ENCODE measurements at regions not wholly inside any gene's neighbourhood (a gene's known extent, or its start where the extent isn't known, plus 50 kb on each side); places are given as distances from the start of the nearest gene placed in this dataset.

DNA sequence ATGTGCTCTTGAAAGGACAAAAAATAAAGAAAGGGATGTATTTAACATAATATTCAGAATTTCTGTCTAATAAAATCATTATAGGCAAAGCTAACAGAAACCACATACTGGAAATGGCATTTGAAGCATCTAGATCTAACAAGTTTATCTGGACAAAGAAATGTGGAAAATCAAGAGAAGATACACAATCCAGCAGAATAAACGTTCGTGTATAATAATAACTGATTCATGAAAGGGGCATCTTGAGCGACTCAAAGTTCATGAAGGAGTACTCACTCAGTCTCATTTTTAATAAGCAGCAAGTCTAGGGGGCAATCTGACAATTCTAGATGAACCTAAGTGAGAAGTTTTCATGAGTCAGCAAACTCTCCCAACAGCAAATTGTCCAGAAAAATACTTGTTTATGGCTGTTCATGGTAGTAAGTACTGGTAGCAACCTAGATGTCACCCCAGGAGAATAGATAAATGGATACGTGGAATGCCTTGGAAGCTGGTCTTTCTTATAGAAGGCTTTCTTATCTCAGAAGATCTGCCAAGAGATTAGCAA lies 541.8 kb downstream of the INHBA start:
- intact Hi-C loops (cut with DNase I, micrococcal nuclease), result no loop called here
- Mint-ChIP-seq H3K27ac (no peak overlapping the region), H3K27me3 (no peaks in the 10 kb centered on the region), H3K4me3 (no peak overlapping the region), H3K4me1 (ENCODE audit: low read depth) (no peaks in the 10 kb centered on the region), H3K36me3 (ENCODE audit: low read depth) (no peaks in the 10 kb centered on the region), H3K9me3 (peaks cover 2% of the 10 kb centered on the region)
- TF ChIP-seq, protein P1, sequence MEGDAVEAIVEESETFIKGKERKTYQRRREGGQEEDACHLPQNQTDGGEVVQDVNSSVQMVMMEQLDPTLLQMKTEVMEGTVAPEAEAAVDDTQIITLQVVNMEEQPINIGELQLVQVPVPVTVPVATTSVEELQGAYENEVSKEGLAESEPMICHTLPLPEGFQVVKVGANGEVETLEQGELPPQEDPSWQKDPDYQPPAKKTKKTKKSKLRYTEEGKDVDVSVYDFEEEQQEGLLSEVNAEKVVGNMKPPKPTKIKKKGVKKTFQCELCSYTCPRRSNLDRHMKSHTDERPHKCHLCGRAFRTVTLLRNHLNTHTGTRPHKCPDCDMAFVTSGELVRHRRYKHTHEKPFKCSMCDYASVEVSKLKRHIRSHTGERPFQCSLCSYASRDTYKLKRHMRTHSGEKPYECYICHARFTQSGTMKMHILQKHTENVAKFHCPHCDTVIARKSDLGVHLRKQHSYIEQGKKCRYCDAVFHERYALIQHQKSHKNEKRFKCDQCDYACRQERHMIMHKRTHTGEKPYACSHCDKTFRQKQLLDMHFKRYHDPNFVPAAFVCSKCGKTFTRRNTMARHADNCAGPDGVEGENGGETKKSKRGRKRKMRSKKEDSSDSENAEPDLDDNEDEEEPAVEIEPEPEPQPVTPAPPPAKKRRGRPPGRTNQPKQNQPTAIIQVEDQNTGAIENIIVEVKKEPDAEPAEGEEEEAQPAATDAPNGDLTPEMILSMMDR (IDR thresholded peaks at IDR 0.05), result no peak
- Histone ChIP-seq H3K27ac (ENCODE audit: low read depth in 1 of 2, low read length in 2 of 2) (no peak overlapping the region), H3K27me3 (ENCODE audit: control insufficient read depth in 1 of 2, insufficient read depth in 2 of 2, low read length in 2 of 2) (no peaks in the 10 kb centered on the region), H3K4me1 (ENCODE audit: insufficient read depth, low read length) (no peaks in the 10 kb centered on the region), H3K36me3 (ENCODE audit: insufficient read depth, low read length) (no peaks in the 10 kb centered on the region), H3K4me3 (ENCODE audit: low read length) (no peak overlapping the region), H3K9me3 (ENCODE audit: control insufficient read depth in 1 of 2, insufficient read depth in 1 of 2, low read length in 2 of 2) (no peaks in the 10 kb centered on the region)
- ChIA-PET POLR2A (no interaction called here), CTCF (no interaction called here)
- ATAC-seq (ENCODE audit: poor library complexity) (no peak), DNase-seq (no peak)

DNA sequence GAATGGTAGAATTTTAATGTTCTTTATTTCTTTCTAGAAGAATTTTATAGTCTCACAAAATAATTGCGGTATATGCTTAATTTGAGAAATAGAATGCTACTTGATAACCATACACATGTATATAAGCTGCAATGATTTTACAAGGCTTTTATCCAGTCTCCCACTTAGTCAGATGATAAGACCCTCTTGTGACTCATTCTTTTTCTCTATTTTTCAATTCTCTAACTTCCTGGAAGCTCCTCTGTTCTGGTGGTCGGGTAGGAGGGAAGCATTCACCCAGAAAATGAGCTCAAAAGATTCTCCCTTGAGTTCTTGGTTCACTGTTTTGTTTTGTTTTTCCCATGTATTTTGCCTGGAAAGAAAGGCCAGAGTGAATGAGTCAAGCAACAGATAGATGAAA lies 546.6 kb downstream of the INHBA start:
- no peaks in the 10 kb centered on the region for H3K4me1 Mint-ChIP-seq (ENCODE audit: low read depth)
- Histone ChIP-seq H3K9me3 (ENCODE audit: control insufficient read depth in 1 of 2, insufficient read depth in 1 of 2, low read length in 2 of 2) (no peaks in the 10 kb centered on the region), H3K36me3 (ENCODE audit: insufficient read depth, low read length) (no peaks in the 10 kb centered on the region), H3K4me1 (ENCODE audit: insufficient read depth, low read length) (no peaks in the 10 kb centered on the region), H3K27me3 (ENCODE audit: control insufficient read depth in 1 of 2, insufficient read depth in 2 of 2, low read length in 2 of 2) (no peaks in the 10 kb centered on the region), H3K4me3 (ENCODE audit: low read length) (no peak overlapping the region), H3K27ac (ENCODE audit: low read depth in 1 of 2, low read length in 2 of 2) (no peak overlapping the region)
- H3K9me3 Mint-ChIP-seq, result peaks cover 2% of the 10 kb centered on the region
- ChIA-PET CTCF (no interaction called here), POLR2A (no interaction called here)
- no peaks in the 10 kb centered on the region for H3K27me3 Mint-ChIP-seq
- TF ChIP-seq, protein P1 (IDR thresholded peaks at IDR 0.05), result no peak
- ATAC-seq (ENCODE audit: poor library complexity), result no peak
- H3K36me3 Mint-ChIP-seq (ENCODE audit: low read depth), result no peaks in the 10 kb centered on the region
- DNase-seq, result no peak
- H3K27ac Mint-ChIP-seq, result no peak overlapping the region
- no peak overlapping the region for H3K4me3 Mint-ChIP-seq
- intact Hi-C loops (cut with DNase I, micrococcal nuclease), result no loop called here

DNA sequence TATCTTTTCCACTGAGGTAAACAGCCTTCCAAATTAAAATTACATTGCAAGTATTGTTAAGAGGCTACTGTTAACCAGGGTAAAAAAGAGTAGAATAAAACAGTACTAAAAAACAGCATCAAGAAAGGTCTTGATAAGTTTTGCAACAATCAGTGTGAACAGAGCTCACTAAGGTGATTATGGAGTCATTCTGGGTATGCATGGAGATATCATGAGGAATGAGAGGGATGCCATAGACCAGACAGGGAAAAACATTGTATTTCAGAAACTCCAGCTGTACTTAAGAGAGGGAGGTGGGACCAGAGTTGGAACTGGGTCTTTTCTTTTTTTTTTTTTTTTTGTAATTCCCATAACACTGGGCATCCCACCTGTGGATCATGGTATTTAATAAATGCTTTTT lies 549.6 kb downstream of the INHBA start:
- intact Hi-C loops (cut with DNase I, micrococcal nuclease), result no loop called here
- ChIA-PET POLR2A (no interaction called here), CTCF (interaction anchor here (0.7 kb wide), 1 partner anchor 79 kb away, joined by 3 read pairs; no protein-coding TSS in a partner anchor)
- Histone ChIP-seq H3K9me3 (ENCODE audit: control insufficient read depth in 1 of 2, insufficient read depth in 1 of 2, low read length in 2 of 2) (peaks cover 0 to 8% of the 10 kb centered on the region in 2 experiments), H3K36me3 (ENCODE audit: insufficient read depth, low read length) (no peaks in the 10 kb centered on the region), H3K27me3 (ENCODE audit: control insufficient read depth in 1 of 2, insufficient read depth in 2 of 2, low read length in 2 of 2) (no peaks in the 10 kb centered on the region), H3K4me3 (ENCODE audit: low read length) (no peak overlapping the region), H3K27ac (ENCODE audit: low read depth in 1 of 2, low read length in 2 of 2) (no peak overlapping the region), H3K4me1 (ENCODE audit: insufficient read depth, low read length) (no peaks in the 10 kb centered on the region)
- no peak overlapping the region for H3K27ac Mint-ChIP-seq
- no peak for DNase-seq
- no peak for ATAC-seq (ENCODE audit: poor library complexity)
- TF ChIP-seq, protein P1 (IDR thresholded peaks at IDR 0.05), result no peak
- H3K27me3 Mint-ChIP-seq, result no peaks in the 10 kb centered on the region
- H3K9me3 Mint-ChIP-seq, result no peaks in the 10 kb centered on the region
- no peaks in the 10 kb centered on the region for H3K36me3 Mint-ChIP-seq (ENCODE audit: low read depth)
- H3K4me3 Mint-ChIP-seq, result no peak overlapping the region
- H3K4me1 Mint-ChIP-seq (ENCODE audit: low read depth), result no peaks in the 10 kb centered on the region
